NCI-H510A treated with DMSO at 0.1 percent for 48 hours (cell line): ENCODE measurements at regions not wholly inside any gene's neighbourhood (a gene's known extent, or its start where the extent isn't known, plus 50 kb on each side); places are given as distances from the start of the nearest gene placed in this dataset.
"Not testable (repeated sequence)": the region's sequence is repeated elsewhere in the genome, so short reads cannot be mapped to it uniquely, and the experiment has no call there.

ENCODE experiments used
- DNase-seq: peaks from one replicate; lab custom pipeline; 2025; lab: John Stamatoyannopoulos, UW

- DNase-seq = no peak
Observed at GRCh38 chrX:140163371-140164159, 198.2 kb upstream of the CXorf66 start.

- no peak for DNase-seq
Observed at GRCh38 chrX:140157611-140158010, 192.3 kb upstream of the CXorf66 start.

- DNase-seq = no peak
Observed at GRCh38 chrX:140157143-140157542, 191.8 kb upstream of the CXorf66 start.

GRCh38 chrX:140151316-140151715 is 186.0 kb upstream of the CXorf66 start:
- DNase-seq = no peak

- DNase-seq = no peak
Observed at GRCh38 chrX:140149761-140150160, 184.4 kb upstream of the CXorf66 start.

GRCh38 chrX:140141444-140142029 is 176.2 kb upstream of the CXorf66 start:
- no peak for DNase-seq

GRCh38 chrX:140138492-140138891 is 173.2 kb upstream of the CXorf66 start:
- not testable (repeated sequence) for DNase-seq

GRCh38 chrX:140138065-140138464 is 172.7 kb upstream of the CXorf66 start:
- not testable (repeated sequence) for DNase-seq

GRCh38 chrX:140132937-140133336 is 167.6 kb upstream of the CXorf66 start:
- no peak for DNase-seq

GRCh38 chrX:140123446-140123845 is 158.1 kb upstream of the CXorf66 start:
- no peak for DNase-seq

GRCh38 chrX:140114059-140114458 is 148.7 kb upstream of the CXorf66 start:
- not testable (repeated sequence) for DNase-seq

- no peak for DNase-seq
Observed at GRCh38 chrX:140110081-140110650, 144.8 kb upstream of the CXorf66 start.

- DNase-seq = no peak
Observed at GRCh38 chrX:140104760-140105159, 139.4 kb upstream of the CXorf66 start.

- no peak for DNase-seq
Observed at GRCh38 chrX:140099221-140099620, 133.9 kb upstream of the CXorf66 start.

- DNase-seq = no peak
Observed at GRCh38 chrX:140092121-140092520, 126.8 kb upstream of the CXorf66 start.

GRCh38 chrX:140091125-140091886 is 126.0 kb upstream of the CXorf66 start:
- no peak for DNase-seq

GRCh38 chrX:140090800-140091124 is 125.4 kb upstream of the CXorf66 start:
- no peak for DNase-seq

GRCh38 chrX:140088438-140088837 is 123.1 kb upstream of the CXorf66 start:
- DNase-seq = no peak

- DNase-seq = no peak
Observed at GRCh38 chrX:140087875-140088274, 122.6 kb upstream of the CXorf66 start.

GRCh38 chrX:140086691-140087090 is 121.4 kb upstream of the CXorf66 start:
- DNase-seq = no peak

- DNase-seq = not testable (repeated sequence)
Observed at GRCh38 chrX:140074851-140075250, 109.5 kb upstream of the CXorf66 start.

GRCh38 chrX:140071037-140071436 is 105.7 kb upstream of the CXorf66 start:
- DNase-seq = no peak
